ENCODE measurements at regions not wholly inside any gene's neighbourhood (a gene's known extent, or its start where the extent isn't known, plus 50 kb on each side); places are given as distances from the start of the nearest gene placed in this dataset.

DNA sequence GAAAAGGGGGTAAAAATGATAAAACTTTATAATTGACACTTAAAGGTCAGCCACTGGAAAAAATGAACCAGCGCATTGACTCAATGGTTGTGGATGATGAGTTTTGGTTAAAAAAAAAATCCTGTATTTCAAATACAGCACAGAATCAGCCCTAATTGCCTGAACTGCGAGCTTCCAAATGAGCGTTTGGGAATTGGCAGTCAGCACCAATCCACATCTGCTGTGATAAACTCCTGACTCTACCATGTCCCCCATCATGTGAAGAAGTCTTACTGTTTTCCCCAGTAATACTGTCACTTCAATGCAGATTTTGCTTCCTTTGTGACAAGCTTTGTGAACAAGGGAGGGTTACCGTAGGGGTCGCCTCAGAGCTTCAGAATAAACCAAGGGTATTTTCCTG, 235.4 kb downstream of the EBLN2 start:
- Histone ChIP-seq H3K79me2 (ENCODE audit: control insufficient read depth in 1 of 2, insufficient read depth in 2 of 2, low read length in 2 of 2) (no peaks in the 10 kb centered on the region), H4K8ac (ENCODE audit: extremely low read depth, insufficient read depth, low read length) (no peak overlapping the region)
- no peak for TF ChIP-seq CBX5 (IDR thresholded peaks at IDR 0.05; ENCODE audit: low read depth, low read length)
- no peak for TF ChIP-seq SIX5 (IDR thresholded peaks at IDR 0.05; ENCODE audit: low read depth, low read length)
- no peak for TF ChIP-seq KDM5A (IDR thresholded peaks at IDR 0.05; ENCODE audit: low read length)
- TF ChIP-seq PHF8 (conservative IDR thresholded peaks at IDR 0.05; ENCODE audit: low read depth, low read length), result no peak
- no peak for TF ChIP-seq GTF2F1 (IDR thresholded peaks at IDR 0.05; ENCODE audit: borderline replicate concordance, low read depth, low read length)
- no peak for TF ChIP-seq EP300 (IDR thresholded peaks at IDR 0.05; ENCODE audit: borderline replicate concordance in 1 of 2, low read depth in 2 of 2, low read length in 2 of 2)
- no peak for TF ChIP-seq BCL11A (IDR thresholded peaks at IDR 0.05; ENCODE audit: low read depth in 2 of 2, low read length in 2 of 2)
- TF ChIP-seq NANOG (IDR thresholded peaks at IDR 0.05; ENCODE audit: insufficient read depth, low read depth, low read length, poor library complexity, severe bottlenecking), result no peak
- TF ChIP-seq SUZ12 (IDR thresholded peaks at IDR 0.05; ENCODE audit: low read length), result no peak
- TF ChIP-seq RXRA (IDR thresholded peaks at IDR 0.05; ENCODE audit: insufficient read depth, low read depth, low read length), result no peak
- TF ChIP-seq TBP (IDR thresholded peaks at IDR 0.05; ENCODE audit: low read depth, low read length), result no peak
- TF ChIP-seq SP2 (IDR thresholded peaks at IDR 0.05; ENCODE audit: low read length), result no peak
- no peak for TF ChIP-seq CTBP2 (IDR thresholded peaks at IDR 0.05; ENCODE audit: borderline replicate concordance, insufficient read depth, insufficient read length, low read length)

More for the DNA sequence above, 235.4 kb downstream of the EBLN2 start:
- no peak overlapping the region for H4K5ac ChIP-seq (ENCODE audit: insufficient read length, low read depth, low read length)
- ChIA-PET POLR2A (ENCODE audit: partially characterized antibody) (no interaction called here), CTCF (ENCODE audit: partially characterized antibody) (interaction anchor here (1.2 kb wide), 2 partner anchors 11 to 205 kb away, joined by 3 to 4 read pairs; no protein-coding TSS in a partner anchor)
- no peak overlapping the region for H3K18ac ChIP-seq (ENCODE audit: extremely low read depth, low read length)
- no peak overlapping the region for H2BK120ac ChIP-seq (replicated peaks; ENCODE audit: low read depth, low read length)
- no peak overlapping the region for H2AK5ac ChIP-seq (ENCODE audit: low read depth, low read length)
- no peak overlapping the region for H2AFZ ChIP-seq (ENCODE audit: low read length)
- H4K91ac ChIP-seq (replicated peaks; ENCODE audit: insufficient read length, low read length), result no peak overlapping the region
- no peak overlapping the region for H3K4ac ChIP-seq (replicated peaks; ENCODE audit: insufficient read length, low read depth, low read length)
- no peaks in the 10 kb centered on the region for H3K9me3 ChIP-seq (ENCODE audit: insufficient read depth in 2 of 2, low read depth in 1 of 2, low read length in 1 of 2)
- H2BK12ac ChIP-seq (ENCODE audit: low read depth, low read length), result no peak overlapping the region
- H3K23me2 ChIP-seq (ENCODE audit: low read depth, low read length), result no peaks in the 10 kb centered on the region
- DNase-seq (ENCODE audit: low read depth in 1 of 2, low spot score in 2 of 2) (no peak), FAIRE-seq (no peak)
- no peak overlapping the region for H3K4me2 ChIP-seq (ENCODE audit: insufficient read depth in 1 of 2, low read depth in 2 of 2, low read length in 2 of 2)
- no peak overlapping the region for H3K14ac ChIP-seq (ENCODE audit: insufficient read length)
- no peaks in the 10 kb centered on the region for H3K27me3 ChIP-seq (replicated peaks in 1 of 4; ENCODE audit: control insufficient read depth in 3 of 4, extremely low read depth in 1 of 4, insufficient read depth in 3 of 4, low read length in 3 of 4)
- no peaks in the 10 kb centered on the region for H4K20me1 ChIP-seq (replicated peaks in 1 of 2; ENCODE audit: control insufficient read depth in 1 of 2, insufficient read depth in 2 of 2, low read length in 2 of 2)
- WGBS, 2 experiments (ENCODE audit: extremely low coverage in 1 of 2, insufficient coverage in 1 of 2, insufficient read length in 1 of 2, insufficient replicate concordance in 2 of 2, low coverage in 1 of 2, low lambda C conversion rate in 2 of 2, missing lambda C conversion rate in 1 of 2), result 94% methylated on average over 5 of the region's 5 CpGs; no CpG with 5 or more reads in 1 of the 2 experiments
- no peaks in the 10 kb centered on the region; a peak in 2 of 7 replicates for H3K4me1 ChIP-seq (replicated peaks in 1 of 4; ENCODE audit: control insufficient read depth in 3 of 4, insufficient read depth in 4 of 4, low read length in 3 of 4)
- no peak overlapping the region for H3K27ac ChIP-seq (ENCODE audit: low read depth, low read length)
- H2BK5ac ChIP-seq (ENCODE audit: low read depth, low read length), result no peak overlapping the region
- H3K9ac ChIP-seq (replicated peaks in 1 of 4; ENCODE audit: extremely low read depth in 1 of 4, low read depth in 3 of 4, low read length in 3 of 4), result no peak overlapping the region
- H3K36me3 ChIP-seq (ENCODE audit: control insufficient read depth in 2 of 4, insufficient read depth in 4 of 4, low read length in 3 of 4), result no peaks in the 10 kb centered on the region
- H3K79me1 ChIP-seq (ENCODE audit: low read depth, low read length), result no peaks in the 10 kb centered on the region
- H3K56ac ChIP-seq (replicated peaks; ENCODE audit: insufficient read length, low read depth, low read length), result no peak overlapping the region
- H3K4me3 ChIP-seq (ENCODE audit: extremely low read depth in 1 of 4, insufficient read depth in 2 of 4, low read depth in 3 of 4, low read length in 4 of 4), result no peak overlapping the region
- no peak overlapping the region for H2BK20ac ChIP-seq (ENCODE audit: low read length)
- no peak overlapping the region for H2BK15ac ChIP-seq (ENCODE audit: low read length)
- no peak overlapping the region for H3K23ac ChIP-seq (ENCODE audit: insufficient read length)
